GM18526 (cell line): ENCODE measurements at regions not wholly inside any gene's neighbourhood (a gene's known extent, or its start where the extent isn't known, plus 50 kb on each side); places are given as distances from the start of the nearest gene placed in this dataset.

ENCODE experiments used
- POLR2A ChIP-seq: IDR thresholded peaks from 3 replicates; pipeline ENCODE4 v1.6.1; 2011; ENCODE audit not compliant: insufficient read length; ENCODE audit errors: extremely low read depth

- TF ChIP-seq POLR2A: peak; percentile 83
Observed at GRCh38 chr16:21501869-21502667, 97.3 kb upstream of the METTL9 start.

- TF ChIP-seq POLR2A: peak; percentile 73
Observed at GRCh38 chr16:21520134-21521047, 79.0 kb upstream of the METTL9 start.

- TF ChIP-seq POLR2A: no peak
Observed at GRCh38 chr16:21523411-21524067, 75.8 kb upstream of the METTL9 start.

GRCh38 chr16:21524068-21524751 is 75.2 kb upstream of the METTL9 start:
- no peak for TF ChIP-seq POLR2A

DNA sequence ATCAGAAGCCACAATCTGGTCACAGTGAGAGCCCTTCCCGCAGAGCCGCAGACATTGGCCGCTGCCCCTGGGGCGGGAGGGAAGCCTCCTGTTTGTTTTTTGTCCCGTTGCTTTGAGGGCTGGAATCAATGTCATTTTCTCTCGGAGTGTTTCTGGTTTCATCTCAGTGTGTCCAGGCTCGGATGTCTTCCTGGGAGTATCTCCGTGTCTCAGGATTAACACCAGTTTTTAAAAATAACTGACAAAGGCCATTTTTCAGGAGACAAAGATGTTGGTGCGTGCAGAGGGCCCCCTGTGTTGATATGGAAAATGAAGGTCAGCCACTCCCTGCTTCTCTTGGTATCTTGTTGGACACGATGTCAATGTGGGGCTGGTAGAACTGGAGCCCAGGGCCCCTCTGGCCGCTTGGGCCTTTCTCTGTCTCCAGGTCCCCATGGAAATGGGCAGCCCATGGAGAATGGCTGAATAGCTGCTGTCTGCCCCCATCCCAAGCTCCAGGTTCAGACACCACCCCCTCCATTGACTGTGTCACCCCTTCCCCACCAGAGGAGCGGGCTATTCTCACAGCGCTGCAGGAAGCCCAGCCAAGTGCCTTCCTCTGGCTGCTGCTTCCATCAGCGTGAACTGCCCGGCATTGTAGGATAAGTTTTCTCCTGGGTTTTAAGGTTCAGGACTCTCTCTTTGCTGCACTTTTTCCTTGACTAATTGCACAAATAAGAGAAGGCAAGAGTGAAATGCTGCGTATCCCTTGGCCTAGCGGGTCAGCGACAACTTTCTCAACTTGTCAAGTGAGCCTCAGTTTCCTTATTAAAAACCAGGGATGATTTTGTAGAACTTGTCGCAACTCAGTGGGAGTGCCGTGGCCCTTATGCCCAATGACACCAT is 72.2 kb upstream of the METTL9 start:
- TF ChIP-seq POLR2A: no peak
